Calu3 (cell line): ENCODE measurements at regions not wholly inside any gene's neighbourhood (a gene's known extent, or its start where the extent isn't known, plus 50 kb on each side); places are given as distances from the start of the nearest gene placed in this dataset.

Source experiments
- BruUV-seq: library from RNA; stranded (reverse); fragments of 400-500 nt; replicated peaks from 2 replicates; lab custom pipeline; 2021; lab: Mats Ljungman, UMichigan
- CTCF ChIA-PET: fragments of 300-600 bp; sonication (Branson Sonifier 250); formaldehyde crosslinking; loops from one replicate; lab custom pipeline; 2022; ENCODE audit warnings: antibody characterized with exemption; lab: Charles Lee
- DNase-seq: peaks from one replicate; pipeline ENCODE4 v3.0.0; 2022
- H3K27ac Mint-ChIP-seq: one replicate; pipeline ENCODE4 v1.8.0; 2022; ENCODE audit warnings: mixed read lengths; ENCODE audit not compliant: unreplicated experiment
- H3K27me3 Mint-ChIP-seq: one replicate; pipeline ENCODE4 v1.8.0; 2022; ENCODE audit warnings: mixed read lengths; ENCODE audit not compliant: unreplicated experiment
- H3K36me3 Mint-ChIP-seq: one replicate; pipeline ENCODE4 v1.8.0; 2022; ENCODE audit warnings: mild to moderate bottlenecking, moderate library complexity, mixed read lengths; ENCODE audit not compliant: insufficient read depth, unreplicated experiment
- H3K4me1 Mint-ChIP-seq: one replicate; pipeline ENCODE4 v1.8.0; 2022; ENCODE audit warnings: mild to moderate bottlenecking, low read depth, mixed read lengths; ENCODE audit not compliant: unreplicated experiment
- H3K4me3 Mint-ChIP-seq: one replicate; pipeline ENCODE4 v1.8.0; 2022; ENCODE audit warnings: mild to moderate bottlenecking, low read depth, moderate library complexity, mixed read lengths; ENCODE audit not compliant: unreplicated experiment
- H3K9me3 Mint-ChIP-seq: one replicate; pipeline ENCODE4 v1.8.0; 2022; ENCODE audit warnings: low read depth, mixed read lengths; ENCODE audit not compliant: unreplicated experiment
- CTCF ChIP-seq: fragments of 200-600 bp; IDR thresholded peaks from one replicate; pipeline ENCODE4 v1.8.0; 2022; ENCODE audit warnings: antibody characterized with exemption; ENCODE audit not compliant: unreplicated experiment
- intact Hi-C: fragments of 100-400 bp; cut with micrococcal nuclease; formaldehyde crosslinking; loops from one replicate; pipeline ENCODE4 v1.10.0; 2022; ENCODE audit not compliant: unreplicated experiment

- Mint-ChIP-seq H3K27ac (no peak overlapping the region), H3K27me3 (peaks cover 28% of the 10 kb centered on the region), H3K4me3 (no peak overlapping the region), H3K36me3 (no peaks in the 10 kb centered on the region), H3K4me1 (no peaks in the 10 kb centered on the region), H3K9me3 (peaks cover 4% of the 10 kb centered on the region)
- intact Hi-C loops = loop anchor here (10.0 kb wide), 2 partner anchors 177 to 1473 kb away; partner anchors contain the start of gene ARHGAP28
- CTCF ChIA-PET = no interaction called here
- no TSS peak for BruUV-seq
- DNase-seq = no peak
- TF ChIP-seq CTCF = no peak
Measured at GRCh38 chr18:6547476-6547875, 132.8 kb upstream of the L3MBTL4 start.

GRCh38 chr18:6553234-6553900 is 138.7 kb upstream of the L3MBTL4 start:
- Mint-ChIP-seq H3K4me1 (no peaks in the 10 kb centered on the region), H3K4me3 (no peak overlapping the region), H3K27ac (no peak overlapping the region), H3K9me3 (peaks cover 4% of the 10 kb centered on the region), H3K27me3 (peaks cover 4% of the 10 kb centered on the region), H3K36me3 (no peaks in the 10 kb centered on the region)
- intact Hi-C loops = no loop called here
- TF ChIP-seq CTCF = no peak
- DNase-seq = no peak
- CTCF ChIA-PET = no interaction called here
- no TSS peak for BruUV-seq

GRCh38 chr18:6557057-6557769 is 142.5 kb upstream of the L3MBTL4 start:
- CTCF ChIA-PET = no interaction called here
- no TSS peak for BruUV-seq
- Mint-ChIP-seq H3K36me3 (no peaks in the 10 kb centered on the region), H3K9me3 (no peaks in the 10 kb centered on the region), H3K27me3 (peaks cover 16% of the 10 kb centered on the region), H3K4me3 (no peak overlapping the region), H3K27ac (no peak overlapping the region), H3K4me1 (no peaks in the 10 kb centered on the region)
- intact Hi-C loops = no loop called here
- DNase-seq = no peak
- TF ChIP-seq CTCF = no peak

GRCh38 chr18:6557770-6558248 is 143.1 kb upstream of the L3MBTL4 start:
- BruUV-seq = no TSS peak
- no peak overlapping the region for H3K4me3 Mint-ChIP-seq
- no peaks in the 10 kb centered on the region for H3K9me3 Mint-ChIP-seq
- no peak for TF ChIP-seq CTCF
- H3K4me1 Mint-ChIP-seq = no peaks in the 10 kb centered on the region
- CTCF ChIA-PET = no interaction called here
- no peak overlapping the region for H3K27ac Mint-ChIP-seq
- H3K27me3 Mint-ChIP-seq = peaks cover 16% of the 10 kb centered on the region
- H3K36me3 Mint-ChIP-seq = no peaks in the 10 kb centered on the region
- DNase-seq = no peak
- intact Hi-C loops = no loop called here
